Activated CD4-positive, alpha-beta T cell treated with anti-CD3 and anti-CD28 coated beads for 36 hours (primary cell): ENCODE measurements at regions not wholly inside any gene's neighbourhood (a gene's known extent, or its start where the extent isn't known, plus 50 kb on each side); places are given as distances from the start of the nearest gene placed in this dataset.
"Not testable (repeated sequence)": the region's sequence is repeated elsewhere in the genome, so short reads cannot be mapped to it uniquely, and the experiment has no call there.

Source experiments
- ATAC-seq: fragments of 200-7000 bp; cut with Tn5 transposase; one replicate; pipeline ENCODE4 v1.10.0; 2021; ENCODE audit warnings: mild to moderate bottlenecking, moderate library complexity
- CTCF ChIA-PET: fragments of 350-600 bp; sonication (Branson Sonifier 250); formaldehyde crosslinking; loops from one replicate; lab custom pipeline; 2021; ENCODE audit warnings: antibody characterized with exemption; lab: Charles Lee
- POLR2A ChIA-PET: fragments of 350-600 bp; sonication (Branson Sonifier 250); formaldehyde crosslinking; loops from one replicate; lab custom pipeline; 2021; ENCODE audit warnings: antibody characterized with exemption, inconsistent platforms; lab: Charles Lee
- DNase-seq: peaks from one replicate; pipeline ENCODE4 v3.0.0-alpha.2; 2020
- H3K27ac Mint-ChIP-seq: one replicate; pipeline ENCODE4 v1.8.0; 2021; ENCODE audit warnings: mixed read lengths
- H3K27me3 Mint-ChIP-seq: one replicate; pipeline ENCODE4 v1.8.0; 2021; ENCODE audit warnings: mixed read lengths
- H3K36me3 Mint-ChIP-seq: one replicate; pipeline ENCODE4 v1.8.0; 2021; ENCODE audit warnings: low read depth, mixed read lengths
- H3K4me1 Mint-ChIP-seq: one replicate; pipeline ENCODE4 v1.8.0; 2021; ENCODE audit warnings: mixed read lengths
- H3K4me3 Mint-ChIP-seq: one replicate; pipeline ENCODE4 v1.8.0; 2021; ENCODE audit warnings: mild to moderate bottlenecking, moderate library complexity, mixed read lengths
- H3K9me3 Mint-ChIP-seq: one replicate; pipeline ENCODE4 v1.8.0; 2021; ENCODE audit warnings: low read depth, mixed read lengths
- intact Hi-C, 2 experiments: fragments of 100-400 bp; cut with DNase I in 1 of 2; cut with micrococcal nuclease in 1 of 2; formaldehyde crosslinking; loops; one replicate each; pipeline versions ENCODE4 v1.14.2 to v1.15.1; 2022 to 2024; cut with DNase I, micrococcal nuclease

GRCh38 chr21:17676930-17677329 lies 64.2 kb upstream of the BTG3 start:
- CTCF ChIA-PET: interaction anchor here (0.9 to 1.1 kb wide), 2 partner anchors 225 to 227 kb away, joined by 3 to 5 read pairs; no protein-coding TSS in a partner anchor
- H3K36me3 Mint-ChIP-seq, H3K9me3 Mint-ChIP-seq, H3K27me3 Mint-ChIP-seq, H3K4me3 Mint-ChIP-seq, POLR2A ChIA-PET, H3K4me1 Mint-ChIP-seq, ATAC-seq, H3K27ac Mint-ChIP-seq, DNase-seq: not testable (repeated sequence)
- intact Hi-C loops: loop anchor here in 1 of 2 experiments (5.0 to 10.0 kb wide), 2 partner anchors 62 to 290 kb away; partner anchors contain the start of gene BTG3

GRCh38 chr21:17674106-17674505 lies 61.4 kb upstream of the BTG3 start:
- ChIA-PET POLR2A (no interaction called here), CTCF (interaction anchor here (0.6 to 2.0 kb wide), 3 partner anchors 250 to 1194 kb away, joined by 3 to 9 read pairs (median 3); no protein-coding TSS in a partner anchor)
- intact Hi-C loops: loop anchor here in 1 of 2 experiments (10.0 kb wide), 1 partner anchor 59 kb away; the partner anchor contains the start of gene BTG3
- Mint-ChIP-seq H3K9me3 (no peaks in the 10 kb centered on the region), H3K4me1 (no peaks in the 10 kb centered on the region), H3K4me3 (no peak overlapping the region), H3K36me3 (no peaks in the 10 kb centered on the region), H3K27me3 (peaks cover 9% of the 10 kb centered on the region), H3K27ac (no peak overlapping the region)
- DNase-seq (no peak), ATAC-seq (no peak)

DNA sequence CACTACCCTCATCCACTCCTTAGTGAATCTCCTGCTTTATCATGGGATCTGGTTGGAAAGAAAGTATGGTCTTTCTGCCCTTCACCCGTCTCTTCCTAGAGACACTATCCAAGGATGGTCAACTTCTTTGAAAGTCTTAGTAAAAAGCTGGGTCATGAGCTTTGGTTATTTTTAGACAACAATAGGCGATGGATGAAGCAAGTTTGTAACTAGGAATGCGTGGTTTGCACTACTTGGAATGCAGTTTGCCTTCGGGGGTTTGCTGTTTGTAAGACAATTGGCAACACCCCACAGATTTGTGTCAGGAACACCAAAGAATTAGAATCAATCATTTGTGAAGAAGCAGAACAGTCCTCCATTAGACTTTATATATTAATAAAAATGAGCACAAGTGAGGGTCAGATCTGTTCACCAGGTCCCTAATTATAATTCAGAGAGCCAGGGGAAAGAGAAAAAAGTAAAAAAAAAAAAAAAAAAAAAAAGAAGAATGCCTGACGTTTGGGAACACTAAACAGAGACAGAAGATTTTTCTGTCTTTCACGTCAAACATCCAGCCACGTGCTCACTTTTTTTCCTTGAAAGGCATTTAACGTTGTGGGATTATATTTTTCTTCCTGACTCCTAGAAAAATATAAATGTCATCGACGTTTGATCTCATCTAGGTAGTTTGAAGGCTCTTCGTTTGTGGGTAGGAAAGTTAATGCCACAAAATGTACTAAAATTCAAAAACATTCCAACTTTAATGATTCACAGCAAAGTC lies 60.7 kb upstream of the BTG3 start:
- ChIA-PET POLR2A (no interaction called here), CTCF (interaction anchor here (0.6 to 2.0 kb wide), 3 partner anchors 7 to 253 kb away, joined by 3 to 9 read pairs (median 4); no protein-coding TSS in a partner anchor)
- DNase-seq: no peak
- Mint-ChIP-seq H3K27me3 (peaks cover 9% of the 10 kb centered on the region), H3K36me3 (no peaks in the 10 kb centered on the region), H3K4me1 (no peaks in the 10 kb centered on the region), H3K4me3 (no peak overlapping the region), H3K27ac (no peak overlapping the region), H3K9me3 (no peaks in the 10 kb centered on the region)
- ATAC-seq: no peak
- intact Hi-C loops: loop anchor here in 1 of 2 experiments (10.0 kb wide), 1 partner anchor 59 kb away; the partner anchor contains the start of gene BTG3

GRCh38 chr21:17671733-17672132 lies 59.0 kb upstream of the BTG3 start:
- Mint-ChIP-seq H3K36me3 (no peaks in the 10 kb centered on the region), H3K4me3 (no peak overlapping the region), H3K27me3 (peaks cover 9% of the 10 kb centered on the region), H3K27ac (no peak overlapping the region), H3K4me1 (no peaks in the 10 kb centered on the region), H3K9me3 (no peaks in the 10 kb centered on the region)
- no peak for ATAC-seq
- DNase-seq: no peak
- intact Hi-C loops: loop anchor here in 1 of 2 experiments (10.0 kb wide), 1 partner anchor 57 kb away; the partner anchor contains the start of gene BTG3
- CTCF ChIA-PET: no interaction called here
- POLR2A ChIA-PET: no interaction called here

DNA sequence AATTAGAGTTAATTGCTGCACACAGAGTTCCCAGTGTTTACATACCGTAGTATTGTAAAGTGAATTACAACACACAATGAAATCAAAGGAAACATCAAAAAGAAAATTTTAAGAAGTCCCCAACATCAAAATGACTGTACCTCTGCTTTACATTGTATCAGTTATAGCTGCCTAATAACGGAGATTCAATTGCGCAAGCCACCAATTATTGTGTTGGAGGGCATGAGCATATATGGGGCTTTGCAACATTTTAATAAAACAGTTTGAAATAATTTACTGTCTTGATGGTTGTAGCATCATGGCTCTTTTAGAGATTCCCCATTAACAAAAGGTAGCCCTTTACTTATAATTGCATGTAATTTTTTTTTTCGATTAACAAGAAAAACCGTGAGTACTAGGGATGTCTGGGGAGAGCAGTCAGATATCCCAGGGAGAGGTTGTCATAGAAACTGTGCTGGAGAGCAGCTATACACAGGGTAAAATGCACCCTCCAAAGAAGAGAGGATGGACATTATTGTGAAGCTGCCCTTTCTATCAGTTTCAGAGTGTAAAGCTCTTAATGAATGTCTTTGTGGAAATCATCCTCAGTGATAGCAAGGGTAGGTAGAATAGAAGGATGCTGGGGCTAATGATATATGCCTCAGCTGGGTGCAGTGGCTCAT lies 55.9 kb upstream of the BTG3 start:
- ATAC-seq: no peak
- intact Hi-C loops: no loop called here
- Mint-ChIP-seq H3K4me3 (no peak overlapping the region), H3K4me1 (peaks cover 3% of the 10 kb centered on the region), H3K9me3 (no peaks in the 10 kb centered on the region), H3K27me3 (peaks cover 12% of the 10 kb centered on the region), H3K36me3 (no peaks in the 10 kb centered on the region), H3K27ac (no peak overlapping the region)
- CTCF ChIA-PET: no interaction called here
- DNase-seq: no peak
- POLR2A ChIA-PET: no interaction called here

GRCh38 chr21:17667256-17667655 lies 54.6 kb upstream of the BTG3 start:
- DNase-seq (no peak), ATAC-seq (no peak)
- no peak overlapping the region for H3K4me3 Mint-ChIP-seq
- H3K36me3 Mint-ChIP-seq: no peaks in the 10 kb centered on the region
- H3K9me3 Mint-ChIP-seq: no peaks in the 10 kb centered on the region
- H3K27ac Mint-ChIP-seq: no peak overlapping the region
- peaks cover 13% of the 10 kb centered on the region for H3K27me3 Mint-ChIP-seq
- CTCF ChIA-PET: interaction anchor here (0.5 to 0.7 kb wide), 2 partner anchors 131 to 258 kb away, joined by 3 to 4 read pairs; no protein-coding TSS in a partner anchor
- POLR2A ChIA-PET: no interaction called here
- intact Hi-C loops: no loop called here
- peaks cover 3% of the 10 kb centered on the region for H3K4me1 Mint-ChIP-seq
